GM21528 (cell line): ENCODE measurements at regions not wholly inside any gene's neighbourhood (a gene's known extent, or its start where the extent isn't known, plus 50 kb on each side); places are given as distances from the start of the nearest gene placed in this dataset.
"Not testable (repeated sequence)": the region's sequence is repeated elsewhere in the genome, so short reads cannot be mapped to it uniquely, and the experiment has no call there.

Source experiments
- ATAC-seq: cut with Tn5 transposase; IDR thresholded peaks from one replicate; pipeline ENCODE4 v1.9.1; 2021; ENCODE audit warnings: mild to moderate bottlenecking, moderate library complexity; ENCODE audit not compliant: unreplicated experiment, low FRiP score

DNA sequence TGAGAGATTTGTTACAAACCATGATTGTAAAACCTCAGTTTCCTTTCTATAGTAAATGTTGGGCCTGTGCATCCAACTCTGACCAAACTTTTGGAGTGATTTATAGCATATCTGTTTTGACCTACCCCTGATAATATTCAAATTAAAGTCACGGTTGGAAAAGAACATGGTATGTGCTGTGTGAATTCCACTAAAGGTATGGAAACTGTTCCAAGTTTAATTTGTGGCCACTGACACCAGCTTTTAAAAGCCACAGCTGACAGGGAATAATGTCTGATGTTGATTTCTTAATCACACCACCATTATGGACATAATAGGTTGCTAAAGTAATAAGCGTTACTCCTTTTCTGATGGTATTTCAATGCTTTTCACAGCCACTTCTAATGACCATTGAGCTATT is 1215.9 kb downstream of the CDH8 start:
- ATAC-seq: no peak

DNA sequence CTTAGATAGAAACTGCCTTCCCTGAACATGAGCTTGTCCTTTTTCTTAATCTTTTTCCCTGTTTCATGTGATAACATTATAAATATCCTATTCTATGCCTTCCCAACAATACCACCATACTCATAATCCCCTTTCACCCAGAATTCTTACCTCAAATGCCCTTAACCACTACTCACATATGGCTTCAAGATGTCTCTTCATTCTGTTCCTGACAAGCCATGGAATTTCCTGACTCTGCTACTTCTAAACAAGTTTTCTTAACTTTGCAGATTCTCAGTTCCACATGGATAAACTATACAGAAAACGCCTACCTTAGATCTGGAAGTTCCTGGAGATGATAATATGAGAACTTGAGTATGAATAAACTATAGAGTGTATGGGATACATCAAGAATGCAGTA is 1217.8 kb downstream of the CDH8 start:
- ATAC-seq: no peak

DNA sequence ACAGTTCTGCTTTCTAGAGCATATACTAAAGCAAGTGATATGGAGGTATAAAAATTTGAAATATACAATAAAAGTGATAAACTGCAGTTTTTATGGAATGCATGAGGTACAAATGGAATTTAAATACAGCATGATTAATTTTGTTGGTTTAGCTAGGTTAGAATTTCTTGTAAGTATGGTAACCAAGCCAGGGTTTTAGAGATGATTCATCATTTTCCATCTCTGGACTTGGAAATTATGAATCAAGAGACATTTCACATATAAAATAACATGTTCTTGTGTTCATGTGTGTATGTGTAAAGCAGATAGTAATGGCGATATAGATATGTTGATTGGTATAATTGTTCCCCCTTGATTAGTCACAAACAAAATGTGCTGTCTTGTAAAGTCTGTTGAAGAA is 1219.8 kb downstream of the CDH8 start:
- no peak for ATAC-seq

DNA sequence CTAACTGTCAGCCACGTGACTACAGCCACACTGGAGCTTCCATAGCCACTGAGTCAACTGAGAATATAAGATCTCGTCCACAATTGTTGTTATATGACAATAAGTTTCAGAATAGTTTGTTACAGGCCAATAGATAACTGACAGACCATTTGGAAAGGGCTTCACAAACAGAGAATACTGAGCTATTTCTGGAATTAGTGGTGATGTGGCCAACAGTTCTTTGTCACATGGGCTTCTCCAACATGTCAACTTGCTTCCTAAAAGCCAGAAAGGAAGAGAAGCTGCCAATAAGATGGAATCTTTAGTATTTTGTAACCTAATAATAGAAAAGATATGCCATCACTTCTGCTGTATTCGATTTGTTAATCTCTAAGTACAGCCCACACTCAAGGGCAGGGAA is 1220.4 kb downstream of the CDH8 start:
- no peak for ATAC-seq

DNA sequence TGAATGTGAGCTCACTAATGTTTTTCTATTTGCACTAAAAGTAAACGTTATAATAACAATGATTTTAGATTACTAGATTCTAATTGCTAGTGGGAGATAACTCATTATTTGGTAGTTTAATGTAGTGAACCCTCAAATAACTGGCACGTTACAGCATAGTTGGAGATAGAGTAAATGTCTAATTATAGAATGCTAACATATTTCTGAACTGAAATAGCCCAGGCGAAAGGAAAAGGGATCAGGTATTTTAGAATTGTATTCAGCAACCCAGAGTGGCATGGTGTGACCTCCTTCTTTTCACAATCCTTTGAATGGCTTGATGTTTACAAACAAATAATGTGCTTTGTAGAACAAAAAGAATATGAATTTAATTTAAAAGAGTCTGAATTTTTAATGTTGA is 1221.2 kb downstream of the CDH8 start:
- no peak for ATAC-seq

DNA sequence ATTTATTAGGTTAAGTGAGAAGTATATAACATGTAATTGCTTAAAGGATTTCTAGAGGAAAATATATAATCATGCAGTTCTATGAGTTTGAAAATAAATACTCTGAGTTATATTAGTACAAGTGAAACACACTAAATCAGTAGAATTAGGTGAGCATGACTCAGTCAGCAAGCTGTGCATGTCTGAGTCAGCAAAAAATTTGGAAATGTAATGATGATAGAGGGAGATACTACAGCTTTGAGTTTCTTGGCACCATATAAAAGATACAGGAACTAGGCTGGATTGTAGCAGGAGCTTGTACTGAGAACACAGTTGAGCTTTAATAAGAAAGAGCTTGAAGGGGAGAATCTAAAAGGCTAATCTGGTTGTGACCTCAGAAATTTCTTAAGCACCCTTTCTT is 1224.6 kb downstream of the CDH8 start:
- no peak for ATAC-seq

DNA sequence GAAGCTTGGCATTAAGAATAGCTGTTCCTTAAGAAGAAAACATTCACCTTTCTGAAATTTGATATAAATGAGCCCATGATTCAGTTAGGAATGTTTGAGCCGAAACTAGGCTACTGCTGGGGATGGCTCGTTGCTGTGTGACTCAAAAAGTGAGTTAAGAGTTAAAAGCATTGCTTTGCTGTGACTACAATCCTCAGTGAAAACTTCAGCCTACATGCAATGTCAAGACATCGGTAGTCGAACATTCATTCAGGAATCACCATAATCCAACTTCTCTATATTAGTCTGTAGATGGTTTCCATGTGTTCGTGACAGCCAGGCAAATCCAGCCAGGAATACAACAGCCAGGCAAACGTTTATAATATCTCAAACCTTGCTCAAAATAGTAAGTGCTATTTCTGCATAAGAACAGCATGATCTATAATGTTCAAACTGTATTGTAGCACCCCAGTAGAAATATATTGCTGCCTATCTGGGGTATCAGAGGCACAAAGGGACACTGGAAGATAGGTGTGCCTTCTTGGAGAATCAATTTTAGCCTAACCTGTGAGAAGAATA is 1225.1 kb downstream of the CDH8 start:
- ATAC-seq: no peak

DNA sequence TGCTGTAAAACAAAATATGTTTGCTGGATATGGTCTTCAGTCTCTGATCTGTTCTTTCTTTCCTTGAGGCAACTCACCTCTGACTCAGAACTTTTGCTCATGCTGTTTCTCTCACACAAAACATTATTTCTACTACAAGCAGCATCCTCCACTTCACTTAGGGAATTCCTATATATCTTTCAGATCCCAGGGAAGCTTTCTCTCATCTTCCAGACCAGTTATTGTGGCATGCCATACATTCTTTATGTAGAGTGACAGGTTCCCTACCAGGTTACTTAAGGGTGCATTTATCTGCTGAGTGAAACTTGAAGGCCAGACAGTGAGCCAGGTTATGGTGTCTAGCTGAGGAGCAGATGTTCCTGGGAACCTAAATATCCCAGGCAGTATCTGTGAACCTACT is 1226.0 kb downstream of the CDH8 start:
- no peak for ATAC-seq

DNA sequence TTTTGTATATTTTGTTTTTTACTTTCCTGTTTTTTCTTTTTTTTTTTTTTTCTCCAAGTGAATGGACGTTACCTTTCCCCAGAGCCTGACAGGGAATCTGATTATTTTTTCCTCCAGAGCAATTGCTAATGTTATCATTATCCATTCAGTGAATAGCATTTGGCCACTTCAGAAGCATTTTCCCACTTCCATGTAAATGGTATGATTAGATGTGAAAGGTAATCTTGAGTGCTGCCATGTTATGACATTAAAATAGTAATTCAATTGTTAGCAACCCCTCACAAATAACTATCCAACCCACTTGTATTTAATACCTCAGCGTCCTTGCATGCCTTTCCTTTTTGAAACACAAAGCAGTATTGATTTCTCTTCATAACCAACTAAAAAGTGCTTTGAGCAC is 1243.8 kb downstream of the CDH8 start:
- ATAC-seq: no peak

DNA sequence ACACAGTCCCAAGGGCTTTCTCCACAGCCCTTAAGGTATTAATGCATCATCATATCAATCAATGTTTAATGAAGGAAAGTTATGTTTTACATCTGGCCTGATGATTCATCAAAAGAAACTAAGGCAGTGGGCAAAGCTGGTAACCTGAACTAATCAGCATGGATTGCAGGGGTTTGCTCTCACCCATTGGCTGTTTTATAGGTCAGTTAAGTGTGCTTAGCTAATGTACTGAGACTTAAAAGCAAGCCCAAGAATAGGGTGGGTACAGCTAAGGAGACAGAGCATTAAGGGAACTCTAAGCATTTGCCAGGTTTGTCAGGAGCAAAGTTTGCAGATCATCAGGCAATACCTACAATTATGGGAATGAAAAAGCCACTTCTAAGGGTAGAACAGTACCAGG is 1247.6 kb downstream of the CDH8 start:
- no peak for ATAC-seq

DNA sequence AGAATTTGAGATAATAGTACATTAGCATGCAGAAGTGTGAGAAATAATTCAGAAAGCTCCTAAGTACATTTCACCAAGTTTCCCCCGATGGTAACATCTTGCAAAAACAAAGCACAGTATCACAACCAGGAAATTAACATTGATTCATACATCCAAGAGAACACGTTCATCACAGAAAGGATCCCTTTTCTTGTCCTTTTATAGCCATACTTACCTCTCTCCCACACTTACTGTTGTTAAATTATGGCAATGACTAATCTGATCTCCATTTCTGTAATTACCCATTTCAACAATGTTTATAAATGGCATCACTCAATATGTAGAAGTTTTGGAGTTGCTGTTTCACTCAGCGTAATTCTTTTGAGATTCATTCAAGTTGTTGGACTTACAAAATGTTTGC is 1260.0 kb downstream of the CDH8 start:
- ATAC-seq: no peak

DNA sequence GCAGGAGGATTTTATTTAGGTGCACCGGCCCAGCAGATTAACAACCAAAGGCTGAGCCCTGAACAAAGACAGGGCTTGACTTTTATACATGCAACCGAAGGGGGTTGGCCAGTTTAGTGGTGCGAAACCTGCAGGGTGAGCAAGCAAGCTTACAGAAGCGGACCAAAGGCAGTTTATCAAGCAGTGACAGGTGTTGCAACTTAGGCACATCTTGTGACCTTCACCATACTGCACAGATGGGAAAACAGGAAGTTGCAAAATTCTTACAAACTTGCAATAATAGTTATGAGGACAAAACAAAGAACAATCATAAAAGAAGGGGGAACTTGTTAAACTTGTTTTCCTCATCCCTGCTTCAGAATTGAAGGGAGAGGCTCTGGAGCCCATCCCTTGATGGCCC is 1265.1 kb downstream of the CDH8 start:
- no peak for ATAC-seq

DNA sequence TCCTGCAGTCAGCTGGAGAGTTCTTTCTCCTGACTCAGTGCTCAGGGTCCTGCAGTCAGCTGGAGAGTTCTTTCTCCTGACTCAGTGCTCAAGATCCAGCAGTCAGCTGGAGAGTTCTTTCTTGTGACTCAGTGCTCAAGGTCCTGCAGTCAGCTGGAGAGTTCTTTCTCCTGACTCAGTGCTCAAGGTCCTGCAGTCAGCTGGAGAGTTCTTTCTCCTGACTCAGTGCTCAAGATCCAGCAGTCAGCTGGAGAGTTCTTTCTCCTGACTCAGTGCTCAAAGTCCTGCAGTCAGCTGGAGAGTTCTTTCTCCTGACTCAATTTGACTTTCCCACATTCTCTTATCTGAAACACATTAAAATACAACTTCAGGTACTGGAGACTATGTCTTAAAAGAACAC is 1265.9 kb downstream of the CDH8 start:
- not testable (repeated sequence) for ATAC-seq

DNA sequence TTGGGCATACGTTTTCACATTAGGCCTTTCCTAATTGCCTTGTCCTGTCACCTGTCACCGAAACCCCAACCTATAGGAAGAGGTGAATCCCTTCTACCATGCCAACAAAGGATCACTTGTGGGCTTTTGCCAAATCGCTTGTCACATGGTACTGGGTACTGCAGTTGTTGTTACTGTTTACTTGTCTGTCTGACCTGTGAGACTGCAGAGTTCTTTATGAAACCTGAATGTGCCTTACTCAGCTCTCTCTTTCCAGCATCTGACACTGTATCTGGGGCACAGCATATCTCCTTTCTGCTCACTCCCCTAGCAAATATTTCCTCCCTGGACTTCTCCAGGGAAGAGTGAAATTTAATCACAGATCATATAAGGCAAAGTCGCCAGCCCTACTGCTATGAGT is 1272.4 kb downstream of the CDH8 start:
- ATAC-seq: no peak

DNA sequence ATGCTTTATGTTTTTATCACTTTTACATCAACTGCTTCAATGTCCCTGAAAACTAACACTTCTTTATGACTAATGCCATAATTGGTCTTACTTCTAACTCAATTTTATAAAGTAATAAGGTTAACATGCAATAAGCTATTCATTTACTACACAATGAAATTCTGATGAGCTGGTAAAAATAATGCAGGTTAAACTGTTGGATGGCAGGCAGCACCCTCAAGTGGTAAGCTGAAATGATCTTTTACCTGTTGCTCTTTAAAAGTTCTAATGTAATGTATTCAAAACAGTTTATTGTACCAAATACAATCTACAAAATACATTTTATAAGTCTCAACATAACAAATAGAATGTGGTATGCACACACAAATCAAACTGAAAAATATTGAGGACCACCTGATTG is 1280.3 kb downstream of the CDH8 start:
- no peak for ATAC-seq

DNA sequence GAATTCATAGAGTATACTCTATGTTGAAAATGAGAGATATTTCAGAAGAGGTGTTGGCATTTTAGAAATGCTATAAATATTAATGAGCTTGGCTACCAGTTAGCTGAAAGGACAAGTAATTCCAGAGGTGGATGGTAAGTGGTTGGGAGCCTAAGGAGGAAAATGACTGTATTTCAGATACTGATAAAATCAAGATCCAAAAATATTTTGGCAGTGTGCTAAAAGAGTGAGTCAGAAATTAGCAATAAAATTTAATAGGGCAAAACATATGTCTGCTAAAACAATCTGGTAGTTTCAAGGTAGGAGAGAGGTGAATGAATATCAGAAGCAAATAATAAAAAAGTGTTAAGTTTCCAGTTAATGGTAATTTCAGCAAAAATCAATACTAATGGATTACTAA is 1287.9 kb downstream of the CDH8 start:
- no peak for ATAC-seq

DNA sequence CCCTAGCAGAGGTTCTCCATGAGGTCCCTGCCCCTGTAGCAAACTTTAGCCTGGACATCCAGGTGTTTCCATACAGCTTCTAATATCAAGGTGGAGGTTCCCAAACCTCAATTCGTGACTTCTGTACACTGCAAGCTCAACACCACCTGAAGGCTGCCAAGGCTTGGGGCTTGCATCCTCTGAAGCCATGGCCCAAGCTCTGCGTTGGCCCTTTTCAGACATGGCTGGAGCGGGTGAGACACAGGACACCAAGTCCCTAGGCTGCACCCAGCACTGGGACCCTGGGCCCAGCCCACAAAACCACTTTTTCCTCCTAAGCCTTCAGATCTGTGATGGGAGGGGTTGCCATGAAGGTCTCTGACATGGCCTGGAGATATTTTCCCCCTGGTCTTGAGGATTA is 1292.0 kb downstream of the CDH8 start:
- no peak for ATAC-seq

DNA sequence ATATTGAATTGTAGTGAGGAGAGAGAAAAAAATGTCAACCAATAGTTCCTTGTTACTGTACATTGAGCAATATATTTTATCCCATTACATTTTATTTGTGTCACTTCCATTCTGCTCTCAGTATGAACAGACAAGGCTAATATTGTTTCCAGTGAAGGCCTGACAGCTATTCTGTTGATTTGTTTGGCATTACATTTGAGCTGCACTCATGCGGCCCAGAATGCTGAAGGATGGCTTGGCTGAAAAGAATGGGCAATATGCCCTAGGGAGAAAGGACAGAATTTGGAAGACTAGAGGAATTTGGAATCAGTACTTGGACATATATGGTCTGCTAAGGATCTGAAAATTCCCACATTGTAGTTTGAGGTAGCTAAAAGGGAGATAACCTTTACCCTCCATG is 1294.4 kb downstream of the CDH8 start:
- ATAC-seq: no peak

DNA sequence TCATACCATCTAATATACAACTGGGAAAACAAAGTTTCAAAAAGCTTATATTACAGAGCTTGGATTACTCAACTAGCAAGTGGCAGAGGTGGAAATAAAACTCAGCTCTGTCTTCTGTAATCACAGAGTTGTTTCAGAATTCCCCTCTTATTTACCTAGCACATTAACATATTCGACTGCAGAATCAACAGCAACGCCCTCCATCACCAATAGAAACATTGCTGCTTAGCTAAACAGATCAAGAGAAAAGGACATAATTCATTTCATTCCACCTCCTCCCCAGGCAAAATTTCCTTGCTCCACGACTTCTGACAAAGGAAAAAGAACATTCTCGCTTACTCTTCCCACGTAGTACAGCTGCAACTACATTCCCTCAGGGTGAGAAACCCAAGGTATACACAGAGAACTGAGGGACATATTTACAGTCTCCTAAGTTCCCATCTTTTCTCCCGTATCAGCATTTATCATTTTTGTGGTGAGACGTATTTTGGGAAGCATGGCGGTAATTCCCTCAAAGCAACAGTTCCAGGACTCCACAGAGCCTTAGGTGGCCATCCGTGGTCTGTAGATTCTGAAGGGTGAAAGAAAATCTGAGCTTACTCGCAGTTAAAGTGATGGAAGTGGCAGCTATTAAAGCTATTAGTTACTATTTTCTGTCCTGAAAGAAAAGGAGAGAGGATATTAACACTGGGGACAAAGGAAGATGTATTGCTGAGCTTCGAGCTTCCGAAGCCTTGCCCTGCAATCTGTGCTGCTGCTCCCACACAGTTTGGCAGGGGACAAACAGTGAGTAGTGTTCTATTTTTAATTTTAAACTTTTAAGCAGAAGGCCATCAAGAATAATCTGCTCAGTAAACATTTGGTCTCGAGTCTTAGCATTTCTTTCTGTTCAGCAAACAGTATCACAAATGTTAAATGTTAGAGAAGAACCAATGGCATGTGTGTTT is 1296.2 kb downstream of the CDH8 start:
- ATAC-seq: no peak

DNA sequence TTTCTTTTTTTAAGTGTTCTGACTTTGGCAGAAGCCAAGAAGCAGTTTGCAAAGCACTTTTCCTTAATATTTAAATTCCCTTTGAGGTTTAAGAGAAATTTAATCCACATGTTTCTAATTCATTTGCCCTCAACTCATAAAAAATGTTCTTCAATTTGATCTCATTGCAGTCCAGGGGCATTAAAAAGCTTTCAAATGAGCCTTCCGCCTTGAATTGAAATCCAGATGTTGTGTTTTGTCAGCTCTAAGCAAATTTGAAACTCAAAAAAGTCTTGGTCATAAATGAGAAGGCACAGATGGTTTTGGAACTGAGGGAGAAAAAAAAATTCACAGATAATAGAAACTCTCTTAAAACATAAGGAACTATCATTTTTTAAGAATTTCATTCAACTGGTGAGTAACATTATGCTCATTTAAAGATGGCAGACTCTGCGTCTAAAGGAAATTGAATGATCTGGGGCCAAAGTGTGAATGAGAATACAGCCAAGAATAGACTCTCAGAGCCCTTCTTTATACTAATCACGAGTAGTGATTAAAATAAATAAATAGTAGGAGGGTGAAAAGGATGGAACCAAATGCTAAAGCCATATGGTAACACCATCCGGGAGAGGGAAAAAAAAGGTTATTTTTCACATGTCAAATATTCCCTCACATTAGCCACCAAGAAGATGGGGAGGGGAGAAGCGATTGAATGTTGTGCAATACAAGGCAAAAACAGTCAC is 1304.7 kb downstream of the CDH8 start:
- ATAC-seq: no peak

DNA sequence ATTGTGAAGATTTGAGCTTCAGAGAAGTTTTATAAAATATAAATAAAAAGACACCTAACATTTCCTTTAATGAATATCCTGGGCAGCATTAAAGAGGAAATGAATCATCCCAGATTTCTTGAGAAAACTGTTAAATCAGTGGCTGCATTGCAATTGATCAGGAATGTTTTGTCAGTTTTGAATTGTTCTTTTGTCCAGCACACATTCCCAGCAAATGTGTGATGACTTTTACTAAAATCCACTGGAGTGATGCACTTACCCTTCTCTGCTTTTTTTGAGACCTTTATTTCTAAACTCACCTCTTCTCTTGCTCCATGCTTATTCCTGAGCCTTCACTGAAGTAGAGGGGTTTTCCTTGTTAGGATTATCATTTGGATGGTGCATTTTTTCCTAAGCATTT is 1307.2 kb downstream of the CDH8 start:
- no peak for ATAC-seq

DNA sequence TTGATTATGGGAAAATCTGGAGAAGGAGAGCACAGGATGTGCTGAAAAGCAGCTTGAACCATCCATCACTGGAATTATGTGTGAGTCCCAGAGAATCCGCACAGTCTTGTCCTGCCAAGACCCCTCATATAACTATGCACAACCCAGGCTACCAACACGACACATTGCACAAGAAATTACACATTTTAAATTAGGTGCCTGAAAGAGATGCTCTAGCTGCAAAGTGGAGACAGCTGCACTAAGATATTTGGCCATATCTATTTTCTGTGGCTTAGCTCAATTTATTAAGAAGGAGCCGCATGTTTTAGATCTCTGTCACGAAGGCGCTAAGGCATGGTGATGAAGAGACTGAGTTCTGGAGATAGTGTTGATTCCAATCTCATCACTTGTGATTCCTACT is 1308.4 kb downstream of the CDH8 start:
- no peak for ATAC-seq
